ENCODE measurements at regions not wholly inside any gene's neighbourhood (a gene's known extent, or its start where the extent isn't known, plus 50 kb on each side); places are given as distances from the start of the nearest gene placed in this dataset.

DNA sequence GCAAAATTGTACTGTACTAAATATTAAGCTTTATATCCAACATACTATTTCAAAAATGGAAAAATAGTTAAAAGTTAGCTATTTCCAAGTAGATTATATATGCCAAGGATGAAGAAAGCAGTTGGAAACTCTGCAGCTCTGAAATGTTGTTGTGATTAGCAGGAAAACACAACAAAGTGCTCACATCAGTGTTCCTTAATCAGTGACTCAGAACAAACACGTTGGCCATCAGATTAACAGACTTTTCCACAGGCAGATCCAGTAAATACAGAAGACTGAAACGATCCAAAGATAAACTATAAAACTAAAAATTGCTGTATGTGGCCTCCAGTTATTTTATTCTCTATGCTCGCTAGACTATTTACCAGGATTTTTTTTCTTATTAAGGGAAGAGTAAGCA is 99.6 kb upstream of the SEMA3D start:
- H3K4ac ChIP-seq (ENCODE audit: low read depth, low read length) = no peak overlapping the region
- H4K91ac ChIP-seq (ENCODE audit: low read depth, low read length) = no peak overlapping the region
- no CpG with 5 or more reads among the region's 3 CpGs for WGBS (ENCODE audit: extremely low coverage, insufficient coverage, insufficient read length)
- H2BK12ac ChIP-seq (ENCODE audit: low read length) = no peak overlapping the region
- no peak overlapping the region for H4K12ac ChIP-seq (ENCODE audit: low read depth, low read length)
- H2BK120ac ChIP-seq (ENCODE audit: insufficient read depth, low read length, poor library complexity) = no peak overlapping the region
- no peak overlapping the region for H4K8ac ChIP-seq (ENCODE audit: low read depth, low read length)
- no peaks in the 10 kb centered on the region for H3K79me1 ChIP-seq (ENCODE audit: low read length)
- no peak for DNase-seq
- no peak overlapping the region for H3K9ac ChIP-seq (ENCODE audit: low read length)
- no peaks in the 10 kb centered on the region for H3K4me1 ChIP-seq (ENCODE audit: control insufficient read depth in 1 of 2, insufficient read depth in 2 of 2, low read length in 2 of 2)
- H3K79me2 ChIP-seq (ENCODE audit: control insufficient read depth, insufficient read depth, low read length, poor library complexity) = no peaks in the 10 kb centered on the region
- no peak overlapping the region for H3K18ac ChIP-seq (ENCODE audit: low read length)
- no peak overlapping the region for H2AFZ ChIP-seq (ENCODE audit: insufficient read depth, low read length, poor library complexity)
- no peak overlapping the region for H3K23ac ChIP-seq (ENCODE audit: low read length)
- H3K14ac ChIP-seq (ENCODE audit: low read length) = no peak overlapping the region
- no peaks in the 10 kb centered on the region for H3K36me3 ChIP-seq (ENCODE audit: control insufficient read depth in 1 of 2, insufficient read depth in 2 of 2, low read length in 2 of 2)
- no peaks in the 10 kb centered on the region for H3K27me3 ChIP-seq (ENCODE audit: insufficient read depth, low read length)
- H3K4me2 ChIP-seq (ENCODE audit: low read length) = no peak overlapping the region
- no peak overlapping the region for H3K27ac ChIP-seq (ENCODE audit: low read depth, low read length)
- H2BK5ac ChIP-seq (ENCODE audit: low read depth, low read length, poor library complexity) = no peak overlapping the region
- H3K4me3 ChIP-seq (ENCODE audit: low read depth, low read length) = no peak overlapping the region
- no peak overlapping the region for H2AK5ac ChIP-seq (ENCODE audit: low read length)
- no peaks in the 10 kb centered on the region for H3K9me3 ChIP-seq (ENCODE audit: insufficient read depth, low read depth, low read length)

DNA sequence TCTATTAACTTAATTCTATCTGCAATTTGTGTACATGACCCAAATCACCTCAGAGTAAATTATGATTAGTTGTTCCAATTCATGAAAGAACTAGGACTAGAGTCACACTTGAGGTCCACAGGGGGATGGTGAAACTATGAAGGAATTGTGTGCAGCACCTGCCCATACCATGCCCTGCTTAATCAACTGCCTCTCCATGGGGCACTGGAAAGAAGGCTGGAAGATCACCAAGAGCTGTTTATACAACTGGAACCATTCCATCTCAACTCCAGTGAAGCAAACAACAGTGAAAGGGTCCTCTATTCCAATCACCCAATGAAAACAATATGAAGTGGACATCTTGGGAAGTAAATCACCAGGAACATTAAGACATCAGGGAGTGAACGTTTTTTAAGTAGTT is 98.7 kb upstream of the SEMA3D start:
- Histone ChIP-seq H4K8ac (ENCODE audit: low read depth, low read length) (no peak overlapping the region), H3K9ac (ENCODE audit: low read length) (no peak overlapping the region), H2BK120ac (ENCODE audit: insufficient read depth, low read length, poor library complexity) (no peak overlapping the region), H3K4me3 (ENCODE audit: low read depth, low read length) (no peak overlapping the region), H2AFZ (ENCODE audit: insufficient read depth, low read length, poor library complexity) (no peak overlapping the region), H3K27ac (ENCODE audit: low read depth, low read length) (no peak overlapping the region), H3K18ac (ENCODE audit: low read length) (no peak overlapping the region), H2BK12ac (ENCODE audit: low read length) (no peak overlapping the region), H3K4ac (ENCODE audit: low read depth, low read length) (no peak overlapping the region), H3K79me2 (ENCODE audit: control insufficient read depth, insufficient read depth, low read length, poor library complexity) (no peaks in the 10 kb centered on the region), H3K79me1 (ENCODE audit: low read length) (no peaks in the 10 kb centered on the region), H2BK5ac (ENCODE audit: low read depth, low read length, poor library complexity) (no peak overlapping the region), H3K23ac (ENCODE audit: low read length) (no peak overlapping the region), H4K12ac (ENCODE audit: low read depth, low read length) (no peak overlapping the region), H3K36me3 (ENCODE audit: control insufficient read depth in 1 of 2, insufficient read depth in 2 of 2, low read length in 2 of 2) (no peaks in the 10 kb centered on the region), H4K91ac (ENCODE audit: low read depth, low read length) (no peak overlapping the region), H3K4me1 (ENCODE audit: control insufficient read depth in 1 of 2, insufficient read depth in 2 of 2, low read length in 2 of 2) (no peaks in the 10 kb centered on the region), H3K27me3 (ENCODE audit: insufficient read depth, low read length) (no peaks in the 10 kb centered on the region), H3K9me3 (ENCODE audit: insufficient read depth, low read depth, low read length) (no peaks in the 10 kb centered on the region), H2AK5ac (ENCODE audit: low read length) (no peak overlapping the region), H3K14ac (ENCODE audit: low read length) (no peak overlapping the region), H3K4me2 (ENCODE audit: low read length) (no peak overlapping the region)
- no peak for DNase-seq
- no CpG with 5 or more reads among the region's 1 CpG for WGBS (ENCODE audit: extremely low coverage, insufficient coverage, insufficient read length)

DNA sequence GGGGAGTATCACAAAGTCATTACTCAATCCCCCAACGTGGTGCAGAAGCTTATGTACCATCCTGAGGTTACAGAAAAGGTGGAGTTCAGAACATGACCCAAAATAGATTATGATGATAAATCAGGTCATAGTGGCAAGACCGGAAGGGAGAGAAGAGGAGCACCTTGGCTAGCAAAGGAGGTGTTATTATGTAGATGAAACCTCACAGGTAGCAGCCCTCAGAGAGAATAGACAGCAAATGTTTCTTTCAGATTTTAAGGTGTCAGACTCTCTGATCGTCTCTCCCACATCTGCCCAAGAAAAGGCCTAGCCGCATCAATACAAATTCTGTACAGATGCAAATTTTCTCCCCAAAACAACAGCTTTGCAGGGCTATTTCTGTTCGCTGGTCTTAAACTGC is 88.3 kb upstream of the SEMA3D start:
- H3K36me3 ChIP-seq (ENCODE audit: control insufficient read depth in 1 of 2, insufficient read depth in 2 of 2, low read length in 2 of 2) = no peaks in the 10 kb centered on the region
- H3K18ac ChIP-seq (ENCODE audit: low read length) = no peak overlapping the region
- H3K4me3 ChIP-seq (ENCODE audit: low read depth, low read length) = no peak overlapping the region
- H4K8ac ChIP-seq (ENCODE audit: low read depth, low read length) = no peak overlapping the region
- no peaks in the 10 kb centered on the region for H3K27me3 ChIP-seq (ENCODE audit: insufficient read depth, low read length)
- H3K79me2 ChIP-seq (ENCODE audit: control insufficient read depth, insufficient read depth, low read length, poor library complexity) = no peaks in the 10 kb centered on the region
- H3K23ac ChIP-seq (ENCODE audit: low read length) = no peak overlapping the region
- H2AFZ ChIP-seq (ENCODE audit: insufficient read depth, low read length, poor library complexity) = no peak overlapping the region
- no peak overlapping the region for H3K14ac ChIP-seq (ENCODE audit: low read length)
- H2BK120ac ChIP-seq (ENCODE audit: insufficient read depth, low read length, poor library complexity) = no peak overlapping the region
- H2AK5ac ChIP-seq (ENCODE audit: low read length) = no peak overlapping the region
- no peak overlapping the region for H3K27ac ChIP-seq (ENCODE audit: low read depth, low read length)
- no peak overlapping the region for H4K91ac ChIP-seq (ENCODE audit: low read depth, low read length)
- peaks cover 0 to 4% of the 10 kb centered on the region in 2 experiments for H3K4me1 ChIP-seq (ENCODE audit: control insufficient read depth in 1 of 2, insufficient read depth in 2 of 2, low read length in 2 of 2)
- H3K9ac ChIP-seq (ENCODE audit: low read length) = no peak overlapping the region
- H4K12ac ChIP-seq (ENCODE audit: low read depth, low read length) = no peak overlapping the region
- no peaks in the 10 kb centered on the region for H3K9me3 ChIP-seq (ENCODE audit: insufficient read depth, low read depth, low read length)
- DNase-seq = no peak
- no peaks in the 10 kb centered on the region for H3K79me1 ChIP-seq (ENCODE audit: low read length)
- no peak overlapping the region for H3K4ac ChIP-seq (ENCODE audit: low read depth, low read length)
- no peak overlapping the region for H2BK12ac ChIP-seq (ENCODE audit: low read length)
- WGBS (ENCODE audit: extremely low coverage, insufficient coverage, insufficient read length) = no CpG with 5 or more reads among the region's 5 CpGs
- H3K4me2 ChIP-seq (ENCODE audit: low read length) = no peak overlapping the region
- H2BK5ac ChIP-seq (ENCODE audit: low read depth, low read length, poor library complexity) = no peak overlapping the region

DNA sequence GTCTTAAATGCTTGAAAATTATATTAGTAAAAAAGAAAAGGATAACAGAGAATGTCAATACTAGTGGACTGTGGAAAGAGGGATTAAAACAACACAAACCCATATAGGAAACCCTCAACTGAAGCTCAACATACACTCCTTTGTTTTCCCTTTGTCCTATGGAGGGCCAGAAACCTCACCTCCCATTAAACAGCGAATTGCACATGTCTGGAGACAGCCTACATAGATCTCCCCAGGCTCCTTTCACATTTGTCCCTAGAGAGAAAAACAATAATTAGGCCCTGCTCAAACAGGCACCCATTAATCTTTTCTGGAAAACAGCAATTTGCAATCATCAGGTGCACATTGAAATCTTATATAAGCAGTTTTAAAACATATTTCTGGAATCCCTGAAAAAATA is 87.6 kb upstream of the SEMA3D start:
- Histone ChIP-seq H3K4me2 (ENCODE audit: low read length) (no peak overlapping the region), H3K14ac (ENCODE audit: low read length) (no peak overlapping the region), H2BK5ac (ENCODE audit: low read depth, low read length, poor library complexity) (no peak overlapping the region), H3K9ac (ENCODE audit: low read length) (no peak overlapping the region), H3K27ac (ENCODE audit: low read depth, low read length) (no peak overlapping the region), H3K4ac (ENCODE audit: low read depth, low read length) (no peak overlapping the region), H4K8ac (ENCODE audit: low read depth, low read length) (no peak overlapping the region), H3K4me3 (ENCODE audit: low read depth, low read length) (no peak overlapping the region), H3K23ac (ENCODE audit: low read length) (no peak overlapping the region), H3K79me2 (ENCODE audit: control insufficient read depth, insufficient read depth, low read length, poor library complexity) (no peaks in the 10 kb centered on the region), H3K79me1 (ENCODE audit: low read length) (no peaks in the 10 kb centered on the region), H2BK12ac (ENCODE audit: low read length) (no peak overlapping the region), H3K4me1 (ENCODE audit: control insufficient read depth in 1 of 2, insufficient read depth in 2 of 2, low read length in 2 of 2) (peaks cover 0 to 4% of the 10 kb centered on the region in 2 experiments), H3K9me3 (ENCODE audit: insufficient read depth, low read depth, low read length) (no peaks in the 10 kb centered on the region), H4K91ac (ENCODE audit: low read depth, low read length) (no peak overlapping the region), H3K36me3 (ENCODE audit: control insufficient read depth in 1 of 2, insufficient read depth in 2 of 2, low read length in 2 of 2) (no peaks in the 10 kb centered on the region), H2AFZ (ENCODE audit: insufficient read depth, low read length, poor library complexity) (no peak overlapping the region), H4K12ac (ENCODE audit: low read depth, low read length) (no peak overlapping the region), H2BK120ac (ENCODE audit: insufficient read depth, low read length, poor library complexity) (no peak overlapping the region), H2AK5ac (ENCODE audit: low read length) (no peak overlapping the region), H3K27me3 (ENCODE audit: insufficient read depth, low read length) (no peaks in the 10 kb centered on the region), H3K18ac (ENCODE audit: low read length) (no peak overlapping the region)
- no peak for DNase-seq
- no CpG with 5 or more reads among the region's 1 CpG for WGBS (ENCODE audit: extremely low coverage, insufficient coverage, insufficient read length)

Measured in trophoblast cell (in vitro differentiated cells and primary cell).